ENCODE measurements at regions not wholly inside any gene's neighbourhood (a gene's known extent, or its start where the extent isn't known, plus 50 kb on each side); places are given as distances from the start of the nearest gene placed in this dataset.

DNA sequence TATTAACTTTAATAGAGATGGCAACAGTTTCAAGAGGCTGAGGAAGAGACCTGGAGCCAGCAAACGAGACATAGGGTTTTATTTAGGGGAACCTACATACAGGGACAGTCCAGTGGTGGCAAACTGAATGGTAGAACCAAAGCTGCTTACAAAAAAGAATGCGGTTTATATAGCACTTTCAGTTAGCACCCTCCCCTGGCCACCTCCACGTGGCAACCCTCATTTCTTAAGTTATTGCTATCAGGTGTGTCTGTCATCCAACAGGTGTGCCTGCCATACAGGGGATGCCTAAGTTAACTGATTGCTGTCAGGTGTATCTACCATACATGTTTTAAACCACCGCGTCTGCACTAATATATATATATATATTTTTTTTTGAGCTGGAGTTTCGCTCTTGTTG, 129.2 kb upstream of the DUSP10 start:
- TF ChIP-seq, protein P1, sequence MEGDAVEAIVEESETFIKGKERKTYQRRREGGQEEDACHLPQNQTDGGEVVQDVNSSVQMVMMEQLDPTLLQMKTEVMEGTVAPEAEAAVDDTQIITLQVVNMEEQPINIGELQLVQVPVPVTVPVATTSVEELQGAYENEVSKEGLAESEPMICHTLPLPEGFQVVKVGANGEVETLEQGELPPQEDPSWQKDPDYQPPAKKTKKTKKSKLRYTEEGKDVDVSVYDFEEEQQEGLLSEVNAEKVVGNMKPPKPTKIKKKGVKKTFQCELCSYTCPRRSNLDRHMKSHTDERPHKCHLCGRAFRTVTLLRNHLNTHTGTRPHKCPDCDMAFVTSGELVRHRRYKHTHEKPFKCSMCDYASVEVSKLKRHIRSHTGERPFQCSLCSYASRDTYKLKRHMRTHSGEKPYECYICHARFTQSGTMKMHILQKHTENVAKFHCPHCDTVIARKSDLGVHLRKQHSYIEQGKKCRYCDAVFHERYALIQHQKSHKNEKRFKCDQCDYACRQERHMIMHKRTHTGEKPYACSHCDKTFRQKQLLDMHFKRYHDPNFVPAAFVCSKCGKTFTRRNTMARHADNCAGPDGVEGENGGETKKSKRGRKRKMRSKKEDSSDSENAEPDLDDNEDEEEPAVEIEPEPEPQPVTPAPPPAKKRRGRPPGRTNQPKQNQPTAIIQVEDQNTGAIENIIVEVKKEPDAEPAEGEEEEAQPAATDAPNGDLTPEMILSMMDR (IDR thresholded peaks at IDR 0.05): no peak
- TF ChIP-seq POLR2A (IDR thresholded peaks at IDR 0.05) (no peak), EP300 (IDR thresholded peaks at IDR 0.05; ENCODE audit: low read depth) (no peak)
